HL-60 (cell line): ENCODE measurements at regions not wholly inside any gene's neighbourhood (a gene's known extent, or its start where the extent isn't known, plus 50 kb on each side); places are given as distances from the start of the nearest gene placed in this dataset.
"Not testable (repeated sequence)": the region's sequence is repeated elsewhere in the genome, so short reads cannot be mapped to it uniquely, and the experiment has no call there.

Experiments used
- DNase-seq, 2 experiments: peaks; one replicate each; pipeline ENCODE4 v3.0.0-alpha.2; 2010 to 2020; ENCODE audit warnings: low read depth in 1 of 2, low spot score in 1 of 2
- H3K27ac ChIP-seq: fragments of 250-450 bp; sonication (Bioruptor Pico); replicated peaks from 2 replicates; pipeline ENCODE4 v1.5.1; 2020; ENCODE audit warnings: mild to moderate bottlenecking, moderate library complexity
- H3K27me3 ChIP-seq: fragments of 250-450 bp; sonication (Bioruptor Pico); 2 replicates; pipeline ENCODE4 v1.5.1; 2021; ENCODE audit warnings: mild to moderate bottlenecking, moderate library complexity; ENCODE audit not compliant: insufficient read depth, poor library complexity, severe bottlenecking
- H3K4me3 ChIP-seq: replicated peaks from 2 replicates; pipeline ENCODE4 v1.5.1; 2011; ENCODE audit warnings: mild to moderate bottlenecking, control low read depth, low read length; ENCODE audit not compliant: insufficient read depth
- GABPA ChIP-seq: IDR thresholded peaks from 2 replicates; pipeline ENCODE4 v1.6.1; 2012; ENCODE audit warnings: low read depth
- POLR2AphosphoS5 ChIP-seq: IDR thresholded peaks from 2 replicates; pipeline ENCODE4 v1.6.1; 2012; ENCODE audit warnings: low read depth
- SPI1 ChIP-seq: IDR thresholded peaks from 2 replicates; pipeline ENCODE4 v1.6.1; 2012; ENCODE audit warnings: low read depth, mild to moderate bottlenecking, borderline replicate concordance
- TF ChIP-seq, protein P1 (sequence below): IDR thresholded peaks from 2 replicates; pipeline ENCODE4 v1.6.1; 2012; ENCODE audit warnings: low read depth; ENCODE audit not compliant: insufficient replicate concordance
- TF ChIP-seq, protein P2 (sequence below): IDR thresholded peaks from one replicate; pipeline ENCODE4 v1.5.1; 2011; ENCODE audit warnings: low read length, control low read depth, inconsistent platforms; ENCODE audit not compliant: insufficient read depth

DNA sequence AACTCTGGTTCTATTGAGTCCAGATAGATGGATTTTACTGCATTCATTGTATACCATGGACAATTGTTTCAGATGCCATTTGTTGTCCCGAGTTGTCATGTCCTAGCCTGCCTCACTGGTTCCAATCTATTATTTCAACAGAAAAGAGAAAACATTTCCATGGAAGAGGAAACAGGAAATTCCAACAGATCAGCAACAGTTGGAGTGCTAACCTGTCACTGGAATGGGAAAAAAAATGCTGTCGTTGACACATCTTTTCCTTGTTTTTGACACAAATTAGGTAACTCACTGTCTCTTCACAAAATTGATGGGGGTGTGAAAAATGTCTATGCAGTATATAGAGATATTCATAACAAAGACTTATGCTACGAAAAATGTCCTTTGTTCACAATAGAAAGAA is 432.0 kb upstream of the TBL1XR1 start:
- no peak for DNase-seq
- H3K27me3 ChIP-seq = no peaks in the 10 kb centered on the region
- TF ChIP-seq GABPA (no peak), POLR2AphosphoS5 (no peak), SPI1 (no peak)
- TF ChIP-seq, protein P1, sequence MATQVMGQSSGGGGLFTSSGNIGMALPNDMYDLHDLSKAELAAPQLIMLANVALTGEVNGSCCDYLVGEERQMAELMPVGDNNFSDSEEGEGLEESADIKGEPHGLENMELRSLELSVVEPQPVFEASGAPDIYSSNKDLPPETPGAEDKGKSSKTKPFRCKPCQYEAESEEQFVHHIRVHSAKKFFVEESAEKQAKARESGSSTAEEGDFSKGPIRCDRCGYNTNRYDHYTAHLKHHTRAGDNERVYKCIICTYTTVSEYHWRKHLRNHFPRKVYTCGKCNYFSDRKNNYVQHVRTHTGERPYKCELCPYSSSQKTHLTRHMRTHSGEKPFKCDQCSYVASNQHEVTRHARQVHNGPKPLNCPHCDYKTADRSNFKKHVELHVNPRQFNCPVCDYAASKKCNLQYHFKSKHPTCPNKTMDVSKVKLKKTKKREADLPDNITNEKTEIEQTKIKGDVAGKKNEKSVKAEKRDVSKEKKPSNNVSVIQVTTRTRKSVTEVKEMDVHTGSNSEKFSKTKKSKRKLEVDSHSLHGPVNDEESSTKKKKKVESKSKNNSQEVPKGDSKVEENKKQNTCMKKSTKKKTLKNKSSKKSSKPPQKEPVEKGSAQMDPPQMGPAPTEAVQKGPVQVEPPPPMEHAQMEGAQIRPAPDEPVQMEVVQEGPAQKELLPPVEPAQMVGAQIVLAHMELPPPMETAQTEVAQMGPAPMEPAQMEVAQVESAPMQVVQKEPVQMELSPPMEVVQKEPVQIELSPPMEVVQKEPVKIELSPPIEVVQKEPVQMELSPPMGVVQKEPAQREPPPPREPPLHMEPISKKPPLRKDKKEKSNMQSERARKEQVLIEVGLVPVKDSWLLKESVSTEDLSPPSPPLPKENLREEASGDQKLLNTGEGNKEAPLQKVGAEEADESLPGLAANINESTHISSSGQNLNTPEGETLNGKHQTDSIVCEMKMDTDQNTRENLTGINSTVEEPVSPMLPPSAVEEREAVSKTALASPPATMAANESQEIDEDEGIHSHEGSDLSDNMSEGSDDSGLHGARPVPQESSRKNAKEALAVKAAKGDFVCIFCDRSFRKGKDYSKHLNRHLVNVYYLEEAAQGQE = no peak
- TF ChIP-seq, protein P2, sequence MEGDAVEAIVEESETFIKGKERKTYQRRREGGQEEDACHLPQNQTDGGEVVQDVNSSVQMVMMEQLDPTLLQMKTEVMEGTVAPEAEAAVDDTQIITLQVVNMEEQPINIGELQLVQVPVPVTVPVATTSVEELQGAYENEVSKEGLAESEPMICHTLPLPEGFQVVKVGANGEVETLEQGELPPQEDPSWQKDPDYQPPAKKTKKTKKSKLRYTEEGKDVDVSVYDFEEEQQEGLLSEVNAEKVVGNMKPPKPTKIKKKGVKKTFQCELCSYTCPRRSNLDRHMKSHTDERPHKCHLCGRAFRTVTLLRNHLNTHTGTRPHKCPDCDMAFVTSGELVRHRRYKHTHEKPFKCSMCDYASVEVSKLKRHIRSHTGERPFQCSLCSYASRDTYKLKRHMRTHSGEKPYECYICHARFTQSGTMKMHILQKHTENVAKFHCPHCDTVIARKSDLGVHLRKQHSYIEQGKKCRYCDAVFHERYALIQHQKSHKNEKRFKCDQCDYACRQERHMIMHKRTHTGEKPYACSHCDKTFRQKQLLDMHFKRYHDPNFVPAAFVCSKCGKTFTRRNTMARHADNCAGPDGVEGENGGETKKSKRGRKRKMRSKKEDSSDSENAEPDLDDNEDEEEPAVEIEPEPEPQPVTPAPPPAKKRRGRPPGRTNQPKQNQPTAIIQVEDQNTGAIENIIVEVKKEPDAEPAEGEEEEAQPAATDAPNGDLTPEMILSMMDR = no peak
- no peak overlapping the region for H3K4me3 ChIP-seq
- no peak overlapping the region for H3K27ac ChIP-seq

DNA sequence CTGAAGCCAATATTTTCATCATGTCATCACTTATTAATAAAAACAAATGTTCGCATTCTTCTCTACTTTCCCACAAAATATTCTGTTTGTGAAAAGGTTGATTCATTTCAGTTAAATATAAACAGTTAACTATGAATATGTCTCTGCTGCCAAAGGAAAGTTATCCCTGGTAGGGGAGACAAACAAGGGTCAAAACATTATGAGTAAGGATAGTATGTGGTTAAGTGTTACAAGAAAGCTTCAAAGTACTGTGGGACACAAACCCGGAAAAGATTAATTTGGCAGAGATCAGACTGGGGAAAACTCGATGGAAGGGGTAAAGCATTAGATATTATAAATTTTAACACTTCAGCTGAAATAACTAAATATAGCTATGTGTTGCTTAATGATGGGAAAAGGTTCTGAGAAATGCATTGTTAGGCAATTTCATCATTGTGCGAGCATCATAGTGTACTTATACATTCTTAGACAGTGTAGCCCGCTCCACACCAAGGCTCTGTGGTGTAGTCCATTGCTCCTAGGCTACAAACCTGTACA is 436.5 kb upstream of the TBL1XR1 start:
- no peak overlapping the region for H3K27ac ChIP-seq
- no peak for DNase-seq
- H3K27me3 ChIP-seq = no peaks in the 10 kb centered on the region
- no peak overlapping the region for H3K4me3 ChIP-seq
- TF ChIP-seq, protein P1 = no peak
- TF ChIP-seq POLR2AphosphoS5 (no peak), GABPA (no peak), SPI1 (no peak)
- TF ChIP-seq, protein P2 = no peak

DNA sequence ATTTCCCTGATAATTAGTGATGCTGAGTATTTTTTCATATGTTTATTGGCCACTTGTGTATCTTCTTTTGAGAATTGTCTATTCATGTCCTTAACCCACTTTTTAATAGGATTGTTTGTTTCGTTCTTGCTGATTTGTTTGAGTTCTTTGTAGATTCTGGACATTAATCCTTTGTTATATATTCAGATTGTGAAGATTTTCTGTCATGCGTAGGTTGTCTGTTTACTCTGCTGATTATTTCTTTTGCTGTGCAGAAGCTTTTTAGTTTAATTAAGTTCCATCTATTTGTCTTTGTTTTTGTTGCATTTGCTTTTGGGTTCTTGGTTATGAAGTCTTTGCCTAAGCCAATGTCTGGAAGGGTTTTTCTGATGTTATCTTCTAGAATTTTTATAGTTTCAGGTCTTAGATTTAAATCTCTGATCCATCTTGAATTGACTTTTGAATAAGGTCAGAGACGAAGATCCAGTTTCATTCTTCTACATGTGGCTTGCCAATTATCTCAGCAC is 438.4 kb upstream of the TBL1XR1 start:
- H3K4me3 ChIP-seq, H3K27me3 ChIP-seq, DNase-seq, H3K27ac ChIP-seq: not testable (repeated sequence)

DNA sequence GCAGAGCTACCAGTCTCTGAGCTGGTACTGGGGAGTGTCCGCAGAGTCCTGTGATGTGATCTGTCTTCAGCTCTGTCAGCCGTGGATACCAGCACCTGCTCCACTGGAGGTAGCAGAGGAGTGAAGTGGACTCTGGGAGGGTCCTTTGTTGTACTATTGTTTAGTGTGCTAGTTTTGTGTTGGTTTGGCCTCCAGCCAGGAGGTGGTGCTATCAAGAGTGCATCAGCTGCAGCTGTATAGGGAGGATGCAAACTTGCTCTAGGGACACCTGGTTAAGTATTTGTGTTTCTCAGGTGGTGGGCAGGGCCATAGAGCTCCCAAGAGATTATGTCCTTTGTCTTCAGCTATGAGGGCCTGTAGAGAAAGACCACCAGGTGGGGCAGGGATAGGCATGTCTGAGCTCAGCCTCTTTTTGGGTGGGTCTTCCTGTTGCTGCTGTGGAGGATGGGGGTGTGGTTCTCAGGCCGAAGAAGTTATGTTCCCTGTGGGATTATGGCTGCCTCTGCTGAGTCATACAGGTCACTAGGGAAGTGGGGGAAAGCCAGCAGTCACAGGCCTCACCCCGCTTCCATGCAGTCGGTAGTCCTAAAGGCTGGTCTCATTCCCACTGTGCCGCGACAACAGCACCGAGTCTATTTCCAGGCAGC is 443.2 kb upstream of the TBL1XR1 start:
- DNase-seq = no peak
- no peak for TF ChIP-seq GABPA
- TF ChIP-seq POLR2AphosphoS5 = no peak
- TF ChIP-seq, protein P2 = no peak
- TF ChIP-seq, protein P1 = no peak
- no peak for TF ChIP-seq SPI1
- H3K4me3 ChIP-seq = no peak overlapping the region
- H3K27ac ChIP-seq = no peak overlapping the region
- no peaks in the 10 kb centered on the region for H3K27me3 ChIP-seq
